AG09309 (cell line): ENCODE measurements at regions not wholly inside any gene's neighbourhood (a gene's known extent, or its start where the extent isn't known, plus 50 kb on each side); places are given as distances from the start of the nearest gene placed in this dataset.

Experiments used
- DNase-seq: peaks from one replicate; pipeline ENCODE4 v3.0.0-alpha.2; 2010; ENCODE audit warnings: low read depth
- H3K4me3 ChIP-seq: 2 replicates; pipeline ENCODE4 v1.5.1; 2011; ENCODE audit warnings: mild to moderate bottlenecking, low read depth, low read length, moderate library complexity; ENCODE audit not compliant: control insufficient read depth
- CTCF ChIP-seq: IDR thresholded peaks from 2 replicates; pipeline ENCODE4 v1.5.1; 2011; ENCODE audit warnings: mild to moderate bottlenecking, low read depth, low read length, inconsistent platforms; ENCODE audit not compliant: insufficient read depth, control insufficient read depth; ENCODE audit errors: missing control alignments

- DNase-seq, result no peak
- H3K4me3 ChIP-seq, result no peak overlapping the region
- no peak for TF ChIP-seq CTCF
Measured at GRCh38 chr1:80807981-80808380, 992.8 kb upstream of the ADGRL2 start.

- H3K4me3 ChIP-seq, result no peak overlapping the region
- DNase-seq, result no peak
- TF ChIP-seq CTCF, result no peak
Measured at GRCh38 chr1:80806431-80806830, 994.3 kb upstream of the ADGRL2 start.

GRCh38 chr1:80801695-80802094 is 999.0 kb upstream of the ADGRL2 start:
- no peak for TF ChIP-seq CTCF
- no peak for DNase-seq
- H3K4me3 ChIP-seq, result no peak overlapping the region

GRCh38 chr1:80799457-80799856 is 1001.3 kb upstream of the ADGRL2 start:
- TF ChIP-seq CTCF, result no peak
- DNase-seq, result no peak
- H3K4me3 ChIP-seq, result no peak overlapping the region

GRCh38 chr1:80779275-80779674 is 1021.5 kb upstream of the ADGRL2 start:
- no peak for DNase-seq
- no peak for TF ChIP-seq CTCF
- H3K4me3 ChIP-seq, result no peak overlapping the region

- no peak overlapping the region for H3K4me3 ChIP-seq
- no peak for TF ChIP-seq CTCF
- no peak for DNase-seq
Measured at GRCh38 chr1:80778094-80778840, 1022.5 kb upstream of the ADGRL2 start.

- DNase-seq, result no peak
- no peak overlapping the region for H3K4me3 ChIP-seq
- no peak for TF ChIP-seq CTCF
Measured at GRCh38 chr1:80776266-80776665, 1024.5 kb upstream of the ADGRL2 start.
